H54 (cell line): ENCODE measurements at regions not wholly inside any gene's neighbourhood (a gene's known extent, or its start where the extent isn't known, plus 50 kb on each side); places are given as distances from the start of the nearest gene placed in this dataset.

Experiments
- DNase-seq: peaks from one replicate; pipeline ENCODE4 v3.0.0; 2011; ENCODE audit warnings: low spot score, mixed read lengths; ENCODE audit not compliant: insufficient read length
- FAIRE-seq: peaks from 3 replicates; lab custom pipeline; 2011; peaks lifted over from hg19 to GRCh38; lab: Jason Lieb, UNC
- POLR2A ChIP-seq: IDR thresholded peaks from 2 replicates; pipeline ENCODE4 v1.6.1; 2011; ENCODE audit warnings: low read depth, mild to moderate bottlenecking, low read length

DNA sequence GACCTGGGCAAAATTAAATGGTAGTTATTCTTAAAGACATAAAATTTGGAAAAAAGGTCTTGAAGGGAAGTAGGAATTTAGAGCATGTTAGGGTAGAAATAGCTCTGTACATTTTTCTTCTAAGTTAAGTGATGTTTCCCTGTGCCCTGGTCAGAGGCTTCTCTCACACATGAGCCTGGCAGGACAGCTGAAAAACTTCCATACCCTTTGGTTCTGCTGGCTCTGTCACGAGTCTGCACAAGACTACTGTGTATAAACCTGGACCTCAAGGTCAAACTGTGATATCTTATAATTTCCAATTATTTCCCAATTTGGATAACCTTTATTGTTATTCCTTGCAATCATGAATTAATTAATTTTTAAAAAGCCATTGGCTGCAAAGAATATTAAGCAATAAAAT is 664.7 kb downstream of the BCL11A start:
- DNase-seq, result no peak
- no peak for TF ChIP-seq POLR2A
- FAIRE-seq, result no peak

GRCh38 chr2:59888015-59888414 is 665.4 kb downstream of the BCL11A start:
- TF ChIP-seq POLR2A, result no peak
- DNase-seq (no peak), FAIRE-seq (no peak)

DNA sequence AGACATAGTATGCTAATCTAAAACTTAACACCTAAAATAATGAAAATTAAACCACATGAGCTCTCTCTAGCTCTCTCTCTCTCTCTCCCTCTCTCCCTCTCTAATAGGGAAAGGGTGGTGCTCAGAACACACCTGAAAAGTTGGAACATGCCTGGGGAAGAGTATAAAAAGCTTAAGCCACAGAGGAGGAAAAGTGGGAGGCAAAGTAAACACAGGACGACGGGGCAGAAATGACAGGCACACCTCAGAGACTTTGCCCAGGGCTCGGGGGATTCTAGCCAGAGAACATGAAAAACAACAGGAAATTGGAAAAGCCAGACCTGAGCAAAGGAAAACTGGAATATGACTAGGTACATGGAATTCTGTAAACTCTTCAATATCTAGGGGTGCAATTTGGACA is 666.1 kb downstream of the BCL11A start:
- FAIRE-seq (no peak), DNase-seq (no peak)
- no peak for TF ChIP-seq POLR2A

DNA sequence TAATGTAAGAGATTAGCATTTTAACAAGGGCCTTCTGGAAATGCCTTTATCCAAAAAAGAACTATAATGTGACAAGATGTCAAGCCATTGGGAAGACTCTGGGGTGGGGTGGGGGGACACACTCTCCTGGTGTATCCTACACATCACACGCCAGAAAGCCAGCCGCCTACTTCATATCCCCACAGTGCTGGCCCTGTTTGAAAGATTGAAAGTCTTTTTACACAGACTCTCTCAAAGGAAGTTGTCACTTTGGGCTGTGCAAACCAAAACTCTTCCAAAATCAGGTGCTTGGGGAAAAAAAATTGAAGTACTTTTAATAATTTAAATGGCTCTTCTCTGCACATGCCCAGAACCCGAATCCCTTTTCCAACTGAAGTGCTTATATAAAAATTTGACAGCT is 666.7 kb downstream of the BCL11A start:
- FAIRE-seq, result no peak
- no peak for DNase-seq
- TF ChIP-seq POLR2A, result no peak

DNA sequence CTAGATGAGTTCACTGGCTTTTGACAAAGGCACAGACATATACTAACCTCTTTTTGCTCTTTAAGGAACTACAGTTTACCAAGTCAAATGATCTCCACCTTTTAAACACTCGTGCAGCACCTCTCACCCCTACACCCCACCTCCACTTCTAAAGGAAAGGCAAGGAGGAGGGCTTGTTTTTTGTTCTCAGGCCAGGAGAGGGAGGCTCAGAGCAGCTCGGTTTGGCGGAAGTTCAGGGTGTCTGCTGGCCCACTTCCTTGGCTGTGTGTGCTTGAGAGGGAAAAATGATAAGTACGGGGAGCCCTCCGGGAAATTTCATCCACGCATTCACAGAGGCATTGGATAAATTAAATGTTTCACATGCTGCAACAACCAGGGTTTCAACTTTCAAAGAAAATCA is 667.9 kb downstream of the BCL11A start:
- DNase-seq (no peak), FAIRE-seq (no peak)
- TF ChIP-seq POLR2A, result no peak

DNA sequence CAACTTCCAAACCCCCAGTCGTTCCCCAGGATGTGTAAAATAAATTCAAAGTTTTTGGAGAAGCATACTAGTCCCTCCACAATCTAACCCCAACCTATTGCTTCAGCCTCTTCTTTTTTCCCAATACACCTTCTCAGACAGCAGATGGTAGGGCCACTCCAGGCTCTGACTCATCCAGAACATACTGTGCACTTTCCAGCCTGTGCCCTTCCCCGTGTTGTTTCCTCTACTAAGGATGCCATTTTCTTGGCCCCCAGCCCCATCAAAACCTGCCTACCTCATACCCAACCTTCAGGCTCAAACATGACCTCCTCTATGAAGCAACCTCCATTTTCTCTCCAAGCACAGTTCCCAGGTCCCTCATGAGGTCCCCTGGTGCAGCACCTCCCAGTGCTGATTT is 669.3 kb downstream of the BCL11A start:
- no peak for FAIRE-seq
- DNase-seq, result no peak
- TF ChIP-seq POLR2A, result no peak

- no peak for FAIRE-seq
Measured at GRCh38 chr2:59882822-59883221, 670.6 kb downstream of the BCL11A start.

DNA sequence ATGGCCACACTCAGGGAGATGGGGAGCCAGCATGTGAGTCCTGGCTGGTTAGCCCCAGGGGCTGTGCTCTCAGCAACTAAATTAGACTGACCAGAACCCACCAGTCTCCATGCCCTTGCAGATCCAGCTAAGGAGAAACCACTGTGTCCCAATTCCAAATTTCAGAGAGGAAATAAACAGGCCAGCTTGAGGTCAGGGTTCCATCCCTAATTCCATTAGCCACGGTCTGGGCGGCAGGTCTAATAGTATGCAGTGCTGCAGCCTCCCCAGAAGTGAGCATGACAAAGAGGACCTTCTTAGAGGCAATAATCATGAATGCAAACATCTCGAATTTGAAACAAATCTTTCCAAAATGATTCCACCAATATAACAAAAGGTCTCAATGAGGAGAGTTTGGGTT is 671.2 kb downstream of the BCL11A start:
- FAIRE-seq, result no peak
- no peak for TF ChIP-seq POLR2A
- no peak for DNase-seq

More at GRCh38 chr2:59882822-59883221, 670.6 kb downstream of the BCL11A start:
- no peak for TF ChIP-seq POLR2A
- no peak for DNase-seq

- no peak for TF ChIP-seq POLR2A
- FAIRE-seq (no peak), DNase-seq (no peak)
Measured at GRCh38 chr2:59881218-59881617, 672.2 kb downstream of the BCL11A start.

DNA sequence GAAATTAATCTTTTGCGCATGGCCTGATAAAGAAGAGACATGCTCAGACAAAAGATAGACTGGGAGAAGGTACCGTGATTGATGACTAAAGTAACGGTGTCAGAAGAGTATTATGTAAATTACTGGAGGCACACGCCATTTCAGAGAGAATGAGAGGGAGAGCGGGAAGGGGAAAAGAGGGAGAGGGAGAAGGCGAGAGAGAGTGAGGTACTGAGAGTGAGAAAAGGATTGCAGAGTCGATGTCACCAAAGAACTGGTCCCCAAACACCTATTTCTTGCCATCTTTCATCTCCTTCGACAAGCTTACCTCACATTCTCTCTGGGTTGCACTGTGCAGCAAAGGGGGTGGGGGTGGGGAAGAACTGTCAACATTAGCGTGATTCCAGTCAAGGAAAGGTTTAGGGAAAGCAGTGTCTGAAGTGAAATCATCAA is 673.7 kb downstream of the BCL11A start:
- FAIRE-seq, result no peak
- no peak for TF ChIP-seq POLR2A
- no peak for DNase-seq

GRCh38 chr2:59875836-59876235 is 677.6 kb downstream of the BCL11A start:
- no peak for TF ChIP-seq POLR2A
- DNase-seq, result no peak
- no peak for FAIRE-seq

GRCh38 chr2:59874971-59875755 is 678.3 kb downstream of the BCL11A start:
- TF ChIP-seq POLR2A, result no peak
- FAIRE-seq (no peak), DNase-seq (no peak)

DNA sequence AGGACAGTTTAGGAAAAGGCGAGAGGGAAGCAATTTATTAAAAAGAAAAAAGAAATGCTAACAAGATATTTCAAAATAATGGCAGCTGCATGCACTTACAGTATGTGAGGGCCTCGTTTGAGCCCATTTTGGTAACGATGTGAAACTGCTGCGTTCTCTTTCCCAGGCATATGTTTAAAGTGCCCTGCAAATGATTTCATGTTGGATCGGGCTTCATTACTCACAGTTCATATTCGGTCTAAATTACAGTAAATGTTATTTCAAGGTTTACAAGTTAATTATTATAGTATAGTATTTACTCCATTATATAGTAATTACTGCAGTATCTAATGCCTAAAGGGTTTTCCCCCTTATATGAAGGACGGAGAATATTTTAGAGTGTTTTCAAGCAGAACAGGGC is 679.1 kb downstream of the BCL11A start:
- no peak for DNase-seq
- no peak for TF ChIP-seq POLR2A
- no peak for FAIRE-seq

- no peak for TF ChIP-seq POLR2A
- FAIRE-seq, result no peak
Measured at GRCh38 chr2:59871830-59872229, 681.6 kb downstream of the BCL11A start.

GRCh38 chr2:59868981-59869380 is 684.5 kb downstream of the BCL11A start:
- FAIRE-seq (no peak), DNase-seq (no peak)
- no peak for TF ChIP-seq POLR2A

More at GRCh38 chr2:59871830-59872229, 681.6 kb downstream of the BCL11A start:
- DNase-seq, result no peak

DNA sequence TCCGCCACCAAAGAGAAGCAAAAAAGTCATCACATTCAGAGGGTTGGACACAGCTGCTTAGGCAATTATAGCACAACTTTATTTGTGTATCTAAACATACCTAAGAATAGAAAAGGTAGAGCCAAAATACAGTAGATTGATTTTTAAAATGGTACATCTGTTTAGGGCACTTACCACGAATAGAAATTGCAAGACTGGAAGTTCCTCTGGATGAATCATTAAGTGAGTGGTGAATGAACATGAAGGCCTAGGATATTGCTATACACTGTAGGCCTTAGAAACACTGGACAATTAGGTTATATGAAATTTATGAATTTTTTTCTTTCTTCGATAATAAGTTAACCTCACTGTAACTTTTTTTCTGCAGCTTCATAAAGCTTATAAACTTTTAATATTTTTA is 687.0 kb downstream of the BCL11A start:
- no peak for TF ChIP-seq POLR2A
- FAIRE-seq, result no peak

More for the DNA sequence above, 687.0 kb downstream of the BCL11A start:
- no peak for DNase-seq
